ENCODE measurements at regions not wholly inside any gene's neighbourhood (a gene's known extent, or its start where the extent isn't known, plus 50 kb on each side); places are given as distances from the start of the nearest gene placed in this dataset.

DNA sequence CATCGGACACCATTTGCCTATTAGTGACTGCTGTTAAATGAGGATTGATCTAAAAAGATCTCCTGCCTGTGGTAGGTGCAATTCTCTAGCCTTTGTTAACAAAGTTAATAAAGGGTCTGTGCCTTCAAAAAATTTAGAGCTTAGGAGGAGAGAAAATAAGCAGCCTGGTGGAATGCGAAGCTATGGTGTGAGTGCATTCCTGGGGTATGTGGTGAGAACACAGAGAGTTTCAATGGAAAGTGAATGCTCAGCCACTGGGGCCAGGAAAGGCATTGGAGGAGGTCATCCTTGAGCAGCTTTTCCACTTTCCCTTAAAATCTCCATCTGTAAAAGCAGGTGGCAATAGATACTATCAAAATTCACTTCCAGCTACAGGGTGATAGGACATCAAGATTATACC is 331.2 kb upstream of the LRATD1 start:
- intact Hi-C loops (cut with micrococcal nuclease): no loop called here

DNA sequence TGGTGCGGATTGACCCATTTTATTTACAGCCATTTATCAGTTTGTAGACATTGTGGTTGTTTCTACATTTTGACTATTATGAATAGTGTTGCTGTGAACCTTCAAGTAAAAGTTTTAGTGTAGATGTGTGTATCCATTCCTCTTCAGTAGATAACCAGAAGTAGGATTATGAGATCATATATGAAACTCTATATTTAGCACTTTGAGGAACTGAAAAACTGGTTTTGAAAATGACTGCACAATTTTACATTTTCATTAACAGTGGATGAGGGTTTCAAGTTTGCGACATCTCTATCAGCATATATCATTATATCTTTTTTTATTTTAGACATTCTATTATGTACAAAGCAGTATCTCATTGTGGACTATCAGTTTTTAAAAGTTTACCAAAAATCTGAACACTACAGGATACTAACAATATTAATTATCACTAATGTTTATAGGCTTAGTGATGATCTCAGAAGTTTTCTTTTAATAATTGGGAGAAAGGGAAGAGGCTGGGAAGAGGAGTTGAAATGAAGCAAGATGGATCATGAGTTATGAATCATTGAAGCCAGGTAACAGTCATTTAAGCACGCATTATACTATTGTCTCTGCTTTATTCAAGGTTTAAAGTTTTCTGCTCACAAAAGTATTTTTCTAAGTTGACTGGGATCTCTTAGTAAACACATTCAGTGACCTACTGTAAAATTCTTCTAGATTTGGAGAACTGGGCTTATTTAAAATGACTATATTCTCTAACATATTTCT is 329.0 kb upstream of the LRATD1 start:
- intact Hi-C loops (cut with micrococcal nuclease): no loop called here

GRCh38 chr2:14304326-14304725 is 328.2 kb upstream of the LRATD1 start:
- intact Hi-C loops (cut with micrococcal nuclease): no loop called here

- intact Hi-C loops (cut with micrococcal nuclease): no loop called here
Measured at GRCh38 chr2:14306268-14306861, 326.2 kb upstream of the LRATD1 start.

DNA sequence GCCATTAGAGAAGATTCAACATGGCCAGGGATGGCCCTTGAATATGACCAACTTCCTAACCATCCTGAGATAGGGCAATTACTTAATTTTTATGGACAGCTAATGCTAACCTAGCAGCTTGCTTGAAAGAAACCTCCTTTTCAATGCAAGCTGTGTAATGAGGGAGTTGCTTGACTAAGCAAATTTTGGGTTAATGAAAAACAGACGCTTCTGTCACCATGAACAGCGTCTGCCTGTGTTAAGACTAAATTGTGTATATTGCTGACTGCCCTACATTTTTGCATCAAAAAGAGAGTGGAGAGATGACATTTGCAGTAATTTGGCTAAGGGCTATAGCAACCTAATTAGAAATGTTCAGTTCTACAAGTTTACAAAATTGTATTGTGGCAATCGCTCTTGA is 319.2 kb upstream of the LRATD1 start:
- intact Hi-C loops (cut with micrococcal nuclease): no loop called here

DNA sequence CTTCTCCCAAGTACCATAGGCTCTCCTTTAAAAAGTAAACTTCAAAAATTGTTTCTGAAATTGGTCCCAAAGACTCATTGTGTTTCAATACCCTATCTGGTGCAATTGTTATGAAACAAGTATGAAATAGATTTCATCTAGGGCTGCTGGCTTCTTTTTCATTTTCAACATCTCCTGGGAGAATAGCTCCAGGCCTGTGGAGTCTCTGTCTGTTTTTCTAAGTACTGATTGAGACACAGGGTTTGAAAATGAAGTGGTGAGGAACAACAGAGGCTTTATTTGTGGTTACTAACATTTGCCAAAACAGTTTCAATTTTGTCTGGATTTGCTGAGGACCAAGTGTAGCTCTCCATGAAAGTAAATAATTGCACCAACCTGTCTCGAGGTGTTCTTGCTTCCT is 315.9 kb upstream of the LRATD1 start:
- intact Hi-C loops (cut with micrococcal nuclease): no loop called here

- intact Hi-C loops (cut with micrococcal nuclease): no loop called here
Measured at GRCh38 chr2:14321357-14321756, 311.2 kb upstream of the LRATD1 start.

DNA sequence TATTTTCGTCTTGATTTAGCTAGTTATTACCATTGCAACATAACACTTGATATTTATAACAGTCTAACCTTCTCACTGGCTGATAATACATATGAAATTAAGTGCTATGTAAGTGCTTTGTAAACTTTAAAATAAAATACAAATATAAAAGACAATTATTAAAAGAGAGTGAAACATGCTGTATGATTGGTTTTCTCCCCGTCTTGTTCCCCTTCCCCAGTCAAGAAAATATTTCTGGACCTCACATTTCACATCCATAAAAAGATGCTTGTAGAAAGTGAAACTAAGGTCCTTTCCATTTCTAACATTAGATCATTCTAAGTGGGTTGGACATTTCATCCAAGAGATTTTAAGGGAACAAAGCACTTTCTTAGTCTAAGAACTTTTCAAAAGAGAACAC is 310.2 kb upstream of the LRATD1 start:
- intact Hi-C loops (cut with micrococcal nuclease): no loop called here

DNA sequence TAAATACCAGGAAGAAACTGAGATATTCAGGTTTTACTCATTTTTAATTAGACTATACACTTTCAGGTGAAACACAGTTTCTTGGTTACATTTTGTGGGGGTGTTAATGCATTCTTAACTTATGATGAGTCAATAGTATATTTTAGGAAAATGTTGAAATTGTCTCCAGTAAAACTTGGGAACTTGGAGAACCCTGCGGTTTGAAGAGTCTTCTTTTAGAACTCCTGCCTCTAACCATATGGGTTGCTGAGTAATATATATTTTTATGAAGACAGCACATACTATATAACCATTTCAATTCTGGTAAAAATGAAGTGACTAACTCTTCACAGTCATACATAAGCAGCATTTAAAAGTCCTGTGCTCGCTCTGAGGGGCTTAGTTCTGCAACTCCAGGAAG is 308.2 kb upstream of the LRATD1 start:
- intact Hi-C loops (cut with micrococcal nuclease): no loop called here

DNA sequence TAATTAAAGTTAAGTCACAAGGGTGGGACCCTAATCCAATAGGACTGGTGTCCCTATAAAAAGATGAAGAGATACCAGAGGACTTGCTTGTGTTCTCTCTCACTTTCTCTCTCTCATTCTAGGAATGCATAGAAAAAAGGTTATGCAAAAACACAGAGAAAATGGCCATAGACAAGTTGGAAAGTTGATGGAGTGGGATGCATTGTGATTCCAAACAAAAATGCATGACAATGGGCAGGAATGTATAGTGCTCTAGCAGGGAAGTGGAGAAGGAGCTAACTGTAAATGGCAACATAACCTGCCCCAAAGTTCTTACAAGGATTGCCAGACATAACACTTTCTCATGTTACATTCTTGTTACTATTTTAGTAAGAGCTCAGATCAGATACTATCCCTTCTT is 301.6 kb upstream of the LRATD1 start:
- intact Hi-C loops (cut with micrococcal nuclease): no loop called here

DNA sequence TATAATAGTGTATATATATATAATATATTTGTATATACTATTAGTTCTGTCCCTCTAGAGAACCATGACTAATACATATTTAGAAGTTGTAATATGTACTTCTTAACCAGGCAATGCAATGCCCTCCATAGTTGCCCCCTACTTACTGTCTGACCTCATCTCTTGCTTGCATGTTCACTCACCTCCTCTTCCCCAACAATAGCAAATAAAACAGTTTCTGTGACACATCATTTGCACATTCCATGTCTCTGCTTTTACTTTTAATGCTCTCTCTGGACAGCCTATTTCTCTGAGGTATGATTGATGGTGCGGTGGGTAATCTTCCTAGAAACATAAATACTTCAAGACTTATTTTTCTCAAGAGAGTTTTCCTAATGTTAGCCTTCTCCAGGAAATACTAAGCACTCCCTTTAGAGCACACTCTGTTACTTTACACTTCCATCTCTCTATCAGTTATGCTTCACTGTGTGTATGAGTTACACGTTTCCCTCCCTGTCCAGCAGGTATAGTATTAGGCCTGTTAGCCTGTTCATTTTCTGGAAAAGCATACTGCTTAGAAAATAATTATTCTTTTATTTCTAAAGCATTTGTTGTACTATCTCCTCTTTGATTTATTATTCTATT is 295.6 kb upstream of the LRATD1 start:
- intact Hi-C loops (cut with micrococcal nuclease): no loop called here

DNA sequence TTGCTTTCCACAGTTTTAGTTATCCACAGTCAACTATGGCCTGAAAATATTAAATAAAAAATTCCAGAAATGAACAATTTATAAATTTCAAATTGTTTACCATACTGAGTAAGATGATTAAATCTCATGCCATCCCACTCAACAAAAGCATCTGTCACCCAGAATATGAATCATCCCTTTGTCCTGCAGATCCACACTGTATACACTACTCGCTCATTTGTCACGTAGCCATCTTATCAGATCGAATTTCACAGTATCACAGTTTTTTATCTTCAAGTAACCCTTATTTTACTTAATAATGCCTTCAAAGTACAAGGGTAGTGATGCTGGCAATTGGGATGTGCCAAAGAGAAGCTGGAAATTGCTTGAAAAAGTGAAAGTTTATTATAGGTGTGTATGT is 291.8 kb upstream of the LRATD1 start:
- intact Hi-C loops (cut with micrococcal nuclease): no loop called here

DNA sequence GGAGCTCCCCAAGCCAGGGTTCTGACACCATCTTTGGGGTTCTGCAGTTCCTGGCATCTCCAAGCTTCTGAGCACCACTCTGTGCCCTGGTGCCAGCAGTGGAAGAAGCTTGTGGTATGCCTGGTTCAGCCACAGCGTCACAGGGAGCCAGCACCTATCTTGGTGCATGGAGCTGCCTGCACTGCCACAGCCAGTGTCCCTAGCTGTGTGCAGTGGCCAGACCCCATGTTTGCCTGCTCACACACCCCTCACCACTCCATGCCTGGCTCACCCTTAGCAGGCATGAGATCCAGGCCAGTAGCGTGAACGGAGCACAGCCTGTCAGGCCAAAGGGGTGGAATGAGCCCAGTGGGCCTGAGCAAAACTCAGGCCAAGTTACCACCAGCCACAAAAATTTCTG is 290.2 kb upstream of the LRATD1 start:
- intact Hi-C loops (cut with micrococcal nuclease): no loop called here

DNA sequence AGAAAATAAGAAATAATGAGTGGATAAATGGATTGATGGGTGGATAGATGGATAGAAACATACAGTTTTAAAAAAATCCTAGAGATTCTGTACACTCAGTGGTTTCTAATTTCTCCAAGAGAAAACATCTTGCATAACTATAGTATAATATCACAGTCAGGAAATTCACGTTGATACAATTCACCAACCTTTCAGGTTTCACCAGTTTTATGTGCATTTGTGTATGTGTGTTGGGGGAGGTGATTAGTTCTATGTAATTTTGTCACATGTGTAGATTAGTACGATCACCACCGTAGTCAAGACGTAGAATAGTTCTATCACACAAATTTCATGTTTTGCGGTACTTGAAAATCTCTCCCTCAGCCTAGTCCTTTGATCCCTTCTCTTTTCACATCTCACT is 288.2 kb upstream of the LRATD1 start:
- intact Hi-C loops (cut with micrococcal nuclease): no loop called here

GRCh38 chr2:14348247-14348646 is 284.3 kb upstream of the LRATD1 start:
- intact Hi-C loops (cut with micrococcal nuclease): no loop called here

GRCh38 chr2:14350856-14351255 is 281.7 kb upstream of the LRATD1 start:
- intact Hi-C loops (cut with micrococcal nuclease): no loop called here

- intact Hi-C loops (cut with micrococcal nuclease): no loop called here
Measured at GRCh38 chr2:14352067-14352466, 280.4 kb upstream of the LRATD1 start.

GRCh38 chr2:14354231-14354630 is 278.3 kb upstream of the LRATD1 start:
- intact Hi-C loops (cut with micrococcal nuclease): no loop called here

DNA sequence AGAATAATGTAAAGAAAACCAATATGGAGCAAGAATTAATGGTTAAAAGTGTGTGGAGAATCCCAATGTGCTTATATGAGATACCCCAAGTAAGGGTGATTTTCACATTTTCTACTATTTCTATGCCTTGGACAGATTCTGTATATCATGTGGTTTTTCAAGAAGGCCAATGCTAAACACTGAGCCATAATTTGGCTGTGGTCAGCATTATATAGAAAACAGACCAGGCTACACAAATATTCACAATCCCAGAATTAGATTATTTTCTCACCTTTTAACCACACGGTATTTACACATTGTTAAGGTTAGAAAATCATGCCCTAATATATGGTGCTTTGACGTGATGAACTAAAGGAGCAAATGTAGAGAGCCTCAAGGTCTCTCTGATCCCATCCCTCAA is 277.4 kb upstream of the LRATD1 start:
- intact Hi-C loops (cut with micrococcal nuclease): no loop called here

- intact Hi-C loops (cut with micrococcal nuclease): no loop called here
Measured at GRCh38 chr2:14358339-14358738, 274.2 kb upstream of the LRATD1 start.

- intact Hi-C loops (cut with micrococcal nuclease): no loop called here
Measured at GRCh38 chr2:14358774-14359173, 273.7 kb upstream of the LRATD1 start.

GRCh38 chr2:14363137-14363536 is 269.4 kb upstream of the LRATD1 start:
- intact Hi-C loops (cut with micrococcal nuclease): no loop called here

GRCh38 chr2:14363976-14364375 is 268.5 kb upstream of the LRATD1 start:
- intact Hi-C loops (cut with micrococcal nuclease): no loop called here
